C4-2B (cell line): ENCODE measurements at regions not wholly inside any gene's neighbourhood (a gene's known extent, or its start where the extent isn't known, plus 50 kb on each side); places are given as distances from the start of the nearest gene placed in this dataset.
"Not testable (repeated sequence)": the region's sequence is repeated elsewhere in the genome, so short reads cannot be mapped to it uniquely, and the experiment has no call there.

Source experiments
- H3K27ac ChIP-seq: fragments of 450-650 bp; 2 replicates; pipeline ENCODE4 v1.5.1; 2017
- ZFX ChIP-seq: fragments of 450-650 bp; IDR thresholded peaks from 2 replicates; pipeline ENCODE4 v1.6.1; 2017
- TF ChIP-seq, protein P1 (sequence below): fragments of 450-650 bp; conservative IDR thresholded peaks from 2 replicates; pipeline ENCODE4 v1.5.1; 2017; ENCODE audit warnings: mild to moderate bottlenecking

- TF ChIP-seq, protein P1, sequence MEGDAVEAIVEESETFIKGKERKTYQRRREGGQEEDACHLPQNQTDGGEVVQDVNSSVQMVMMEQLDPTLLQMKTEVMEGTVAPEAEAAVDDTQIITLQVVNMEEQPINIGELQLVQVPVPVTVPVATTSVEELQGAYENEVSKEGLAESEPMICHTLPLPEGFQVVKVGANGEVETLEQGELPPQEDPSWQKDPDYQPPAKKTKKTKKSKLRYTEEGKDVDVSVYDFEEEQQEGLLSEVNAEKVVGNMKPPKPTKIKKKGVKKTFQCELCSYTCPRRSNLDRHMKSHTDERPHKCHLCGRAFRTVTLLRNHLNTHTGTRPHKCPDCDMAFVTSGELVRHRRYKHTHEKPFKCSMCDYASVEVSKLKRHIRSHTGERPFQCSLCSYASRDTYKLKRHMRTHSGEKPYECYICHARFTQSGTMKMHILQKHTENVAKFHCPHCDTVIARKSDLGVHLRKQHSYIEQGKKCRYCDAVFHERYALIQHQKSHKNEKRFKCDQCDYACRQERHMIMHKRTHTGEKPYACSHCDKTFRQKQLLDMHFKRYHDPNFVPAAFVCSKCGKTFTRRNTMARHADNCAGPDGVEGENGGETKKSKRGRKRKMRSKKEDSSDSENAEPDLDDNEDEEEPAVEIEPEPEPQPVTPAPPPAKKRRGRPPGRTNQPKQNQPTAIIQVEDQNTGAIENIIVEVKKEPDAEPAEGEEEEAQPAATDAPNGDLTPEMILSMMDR, result no peak
- TF ChIP-seq ZFX, result no peak
- no peak overlapping the region for H3K27ac ChIP-seq
Observed at GRCh38 chr6:139701695-139702094, 327.2 kb upstream of the CITED2 start.

GRCh38 chr6:139701003-139701402 is 326.6 kb upstream of the CITED2 start:
- H3K27ac ChIP-seq, result no peak overlapping the region
- no peak for TF ChIP-seq ZFX
- TF ChIP-seq, protein P1, result no peak

GRCh38 chr6:139699911-139700310 is 325.5 kb upstream of the CITED2 start:
- no peak overlapping the region for H3K27ac ChIP-seq
- TF ChIP-seq, protein P1, result no peak
- no peak for TF ChIP-seq ZFX

DNA sequence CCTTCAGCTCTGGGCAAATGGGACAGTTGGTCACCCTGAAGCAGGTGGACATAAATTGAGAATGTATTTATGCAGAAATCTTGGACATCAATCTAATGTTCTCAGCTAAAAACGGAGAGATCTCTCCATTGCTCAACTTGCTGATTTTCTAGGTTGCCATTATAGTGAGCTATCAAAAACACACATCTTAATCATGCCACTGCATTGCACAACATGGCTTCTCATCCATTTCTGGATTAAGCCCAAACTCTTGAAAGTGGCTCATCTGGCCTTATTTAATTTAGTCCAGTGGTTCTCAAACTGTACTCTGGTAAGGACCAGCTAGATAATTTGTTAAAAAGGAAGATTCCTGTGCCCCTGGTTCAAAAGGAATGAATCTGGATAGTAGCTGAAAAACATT is 324.9 kb upstream of the CITED2 start:
- TF ChIP-seq ZFX, result no peak
- TF ChIP-seq, protein P1, result no peak
- H3K27ac ChIP-seq, result no peak overlapping the region

DNA sequence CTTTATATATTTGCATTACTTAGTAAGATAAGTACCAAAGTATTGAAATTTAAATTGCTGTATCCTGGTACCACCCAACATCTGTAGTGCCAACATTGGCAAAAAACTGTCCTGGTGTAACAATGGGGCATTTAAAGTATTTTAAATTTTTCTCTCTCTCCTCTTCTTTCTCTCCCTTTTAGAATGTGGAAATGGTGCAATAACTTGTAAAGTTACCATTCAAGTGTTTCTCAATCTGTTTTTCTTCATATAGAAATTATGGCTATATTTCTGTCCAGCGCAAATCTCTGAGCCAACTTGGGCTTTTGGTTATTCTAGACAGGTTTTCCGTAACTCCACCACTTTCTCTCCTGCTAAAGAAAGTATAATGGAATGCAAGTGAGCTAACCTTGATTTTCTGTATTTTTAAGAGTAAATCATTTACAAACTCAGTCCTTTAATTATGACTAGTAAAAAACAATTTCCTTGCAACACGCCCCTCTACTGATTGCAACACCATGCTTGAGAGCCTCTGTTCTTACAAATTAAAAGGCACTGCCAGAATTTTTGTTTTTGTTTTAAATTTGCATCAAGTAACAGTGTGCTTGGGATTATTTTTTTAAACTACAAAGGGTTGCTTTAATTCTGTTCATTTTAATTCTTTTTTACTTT is 324.2 kb upstream of the CITED2 start:
- H3K27ac ChIP-seq, result no peak overlapping the region
- TF ChIP-seq ZFX, result no peak
- TF ChIP-seq, protein P1, result no peak

DNA sequence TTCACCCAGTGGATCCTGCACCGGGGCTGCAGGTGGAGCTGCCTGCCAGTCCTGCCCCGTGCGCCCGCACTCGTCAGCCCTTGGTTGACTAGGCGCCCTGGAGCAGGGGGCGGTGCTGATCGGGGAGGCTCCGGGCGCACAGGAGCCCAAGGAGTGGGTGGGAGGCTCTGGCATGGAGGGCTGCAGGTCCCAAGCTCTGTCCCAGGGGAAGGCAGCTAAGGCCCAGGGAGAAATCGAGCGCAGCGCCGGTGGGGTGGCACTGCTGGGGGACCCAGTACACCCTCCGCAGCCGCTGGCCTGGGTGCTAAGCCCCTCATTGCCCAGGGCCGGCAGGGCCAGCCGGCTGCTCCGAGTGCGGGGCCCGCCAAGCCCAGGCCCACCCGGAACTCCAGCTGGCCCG is 323.4 kb upstream of the CITED2 start:
- H3K27ac ChIP-seq, result not testable (repeated sequence)

DNA sequence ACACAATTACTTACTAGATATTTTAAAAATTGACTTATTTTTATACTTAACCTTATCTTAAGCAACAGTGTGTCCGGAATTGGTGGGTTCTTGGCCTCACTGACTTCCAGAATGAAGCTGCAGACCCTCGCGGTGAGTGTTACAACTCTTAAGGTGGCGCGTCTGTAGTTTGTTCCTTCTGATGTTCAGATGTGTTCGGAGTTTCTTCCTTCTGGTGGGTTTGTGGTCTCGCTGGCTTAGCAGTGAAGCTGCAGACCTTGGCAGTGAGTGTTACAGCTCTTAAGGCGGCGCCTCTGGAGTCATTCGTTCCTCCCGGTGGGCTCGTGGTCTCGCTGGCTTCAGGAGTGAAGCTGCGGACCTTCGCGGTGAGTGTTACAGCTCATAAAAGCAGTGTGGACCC is 322.5 kb upstream of the CITED2 start:
- not testable (repeated sequence) for H3K27ac ChIP-seq

GRCh38 chr6:139695361-139695760 is 320.9 kb upstream of the CITED2 start:
- H3K27ac ChIP-seq, result no peak overlapping the region
- TF ChIP-seq, protein P1, result no peak
- no peak for TF ChIP-seq ZFX
